Dermis microvascular lymphatic vessel endothelial cell (primary cell): ENCODE measurements at regions not wholly inside any gene's neighbourhood (a gene's known extent, or its start where the extent isn't known, plus 50 kb on each side); places are given as distances from the start of the nearest gene placed in this dataset.

Experiments used
- DNase-seq, 2 donors: peaks; one replicate each; pipeline versions ENCODE4 v3.0.0 to v3.0.0-alpha.2; 2010; ENCODE audit warnings: low read depth in 2 of 2

- no peak for DNase-seq
Observed at GRCh38 chr7:116445447-116446211, 53.9 kb upstream of the CAV2 start.

- no peak for DNase-seq
Observed at GRCh38 chr7:116446212-116446855, 53.2 kb upstream of the CAV2 start.

GRCh38 chr7:116447436-116447835 is 52.1 kb upstream of the CAV2 start:
- no peak for DNase-seq

- DNase-seq: no peak
Observed at GRCh38 chr7:116447966-116448839, 51.3 kb upstream of the CAV2 start.

GRCh38 chr7:116449441-116449840 is 50.1 kb upstream of the CAV2 start:
- no peak for DNase-seq
